ENCODE measurements at regions not wholly inside any gene's neighbourhood (a gene's known extent, or its start where the extent isn't known, plus 50 kb on each side); places are given as distances from the start of the nearest gene placed in this dataset.

GRCh38 chr17:77035526-77035925 is 105.2 kb upstream of the SEC14L1 start:
- no peak for TF ChIP-seq EZH2 (IDR thresholded peaks at IDR 0.05; ENCODE audit: borderline replicate concordance, low read depth, low read length, severe bottlenecking)
- no peak for TF ChIP-seq CTCF (IDR thresholded peaks at IDR 0.05; ENCODE audit: borderline replicate concordance, extremely low read depth, low read length, poor library complexity, severe bottlenecking)
